GM23338 (cell line): ENCODE measurements at regions not wholly inside any gene's neighbourhood (a gene's known extent, or its start where the extent isn't known, plus 50 kb on each side); places are given as distances from the start of the nearest gene placed in this dataset.

ENCODE experiments used
- ATAC-seq: fragments of 200-7000 bp; cut with Tn5 transposase; 3 replicates; pipeline ENCODE4 v1.9.1; 2020
- DNase-seq: peaks from one replicate; pipeline ENCODE4 v3.0.0-alpha.2; 2015; ENCODE audit warnings: low spot score
- H2AFZ ChIP-seq: fragments of 200-600 bp; sonication (generic); 2 replicates; pipeline ENCODE4 v1.8.0; 2016; ENCODE audit warnings: antibody characterized with exemption, mild to moderate bottlenecking, moderate library complexity
- H3F3A ChIP-seq: fragments of 200-600 bp; sonication (generic); replicated peaks from 2 replicates; pipeline ENCODE4 v1.8.0; 2017; ENCODE audit warnings: antibody characterized with exemption, mixed run types, low read depth
- H3K27ac ChIP-seq: fragments of 200-600 bp; sonication (generic); 2 replicates; pipeline ENCODE4 v1.6.1; 2016; ENCODE audit warnings: low read depth
- H3K27me3 ChIP-seq: fragments of 200-600 bp; sonication (generic); 2 replicates; pipeline ENCODE4 v1.8.0; 2016; ENCODE audit warnings: mild to moderate bottlenecking, mixed run types, moderate library complexity; ENCODE audit not compliant: insufficient read depth
- H3K36me3 ChIP-seq: fragments of 200-600 bp; sonication (generic); 2 replicates; pipeline ENCODE4 v1.8.0; 2016; ENCODE audit warnings: mild to moderate bottlenecking; ENCODE audit not compliant: insufficient read depth
- H3K4me1 ChIP-seq: fragments of 200-600 bp; sonication (generic); 2 replicates; pipeline ENCODE4 v1.8.0; 2016; ENCODE audit warnings: mild to moderate bottlenecking, moderate library complexity; ENCODE audit not compliant: insufficient read depth
- H3K4me2 ChIP-seq: fragments of 200-600 bp; sonication (generic); 2 replicates; pipeline ENCODE4 v1.7.1; 2017; ENCODE audit warnings: mixed run types
- H3K4me3 ChIP-seq: fragments of 200-600 bp; sonication (generic); 2 replicates; pipeline ENCODE4 v1.6.1; 2016; ENCODE audit warnings: mixed run types
- H3K79me2 ChIP-seq: fragments of 200-600 bp; sonication (generic); replicated peaks from 2 replicates; pipeline ENCODE4 v1.8.0; 2017; ENCODE audit warnings: mild to moderate bottlenecking; ENCODE audit not compliant: insufficient read depth
- H3K9me2 ChIP-seq: fragments of 200-600 bp; sonication (generic); 2 replicates; pipeline ENCODE4 v1.8.0; 2017; ENCODE audit not compliant: insufficient read depth
- H4K20me1 ChIP-seq: fragments of 200-600 bp; sonication (generic); replicated peaks from 2 replicates; pipeline ENCODE4 v1.8.0; 2017; ENCODE audit warnings: mild to moderate bottlenecking; ENCODE audit not compliant: insufficient read depth
- H3K27ac Mint-ChIP-seq: 2 replicates; pipeline ENCODE4 v1.8.0; 2020; ENCODE audit warnings: inconsistent platforms, mild to moderate bottlenecking, moderate library complexity, mixed read lengths
- H3K27me3 Mint-ChIP-seq: 3 replicates; pipeline ENCODE4 v1.8.0; 2022; ENCODE audit warnings: low read depth, mild to moderate bottlenecking, moderate library complexity, mixed read lengths, inconsistent platforms; ENCODE audit not compliant: insufficient read depth, poor library complexity
- H3K36me3 Mint-ChIP-seq: 3 replicates; pipeline ENCODE4 v1.8.0; 2021; ENCODE audit warnings: low read depth, mild to moderate bottlenecking, inconsistent platforms, moderate library complexity, mixed read lengths
- H3K4me1 Mint-ChIP-seq: 3 replicates; pipeline ENCODE4 v1.8.0; 2020; ENCODE audit warnings: mild to moderate bottlenecking, inconsistent platforms, mixed read lengths
- H3K4me3 Mint-ChIP-seq: 3 replicates; pipeline ENCODE4 v1.8.0; 2021; ENCODE audit warnings: moderate library complexity, mild to moderate bottlenecking, inconsistent platforms, mixed read lengths
- H3K9me3 Mint-ChIP-seq: 3 replicates; pipeline ENCODE4 v1.8.0; 2020; ENCODE audit warnings: moderate library complexity, mild to moderate bottlenecking, inconsistent platforms, mixed read lengths
- EZH2phosphoT487 ChIP-seq: fragments of 200-600 bp; sonication (generic); IDR thresholded peaks from one replicate; pipeline ENCODE4 v1.8.1; 2018; ENCODE audit warnings: antibody characterized with exemption; ENCODE audit not compliant: unreplicated experiment
- JUNB ChIP-seq: IDR thresholded peaks from one replicate; pipeline ENCODE4 v1.6.1; 2016; ENCODE audit warnings: antibody characterized with exemption; ENCODE audit not compliant: unreplicated experiment
- NANOG ChIP-seq: IDR thresholded peaks from 2 replicates; pipeline ENCODE4 v1.6.1; 2016; ENCODE audit warnings: antibody characterized with exemption, borderline replicate concordance
- POLR2AphosphoS5 ChIP-seq: IDR thresholded peaks from 2 replicates; pipeline ENCODE4 v1.6.1; 2016; ENCODE audit warnings: antibody characterized with exemption, low read depth
- STAT1 ChIP-seq: IDR thresholded peaks from one replicate; pipeline ENCODE4 v1.6.1; 2016; ENCODE audit warnings: antibody characterized with exemption; ENCODE audit not compliant: unreplicated experiment
- ZNF114 ChIP-seq: fragments of 250-450 bp; sonication (Bioruptor Pico); IDR thresholded peaks from 2 replicates; pipeline ENCODE4 v1.5.0; 2020; ENCODE audit warnings: mild to moderate bottlenecking, moderate library complexity
- ZNF331 ChIP-seq: fragments of 250-450 bp; sonication (Bioruptor Pico); IDR thresholded peaks from 2 replicates; pipeline ENCODE4 v1.5.0; 2020; ENCODE audit warnings: low read depth, mild to moderate bottlenecking, moderate library complexity
- TF ChIP-seq, protein P1 (sequence below): IDR thresholded peaks from 2 replicates; pipeline ENCODE4 v1.6.1; 2016; ENCODE audit warnings: antibody characterized with exemption
- TF ChIP-seq, protein P2 (sequence below): fragments of 250-450 bp; sonication (Bioruptor Pico); IDR thresholded peaks from 2 replicates; pipeline ENCODE4 v1.5.0; 2020; ENCODE audit warnings: mild to moderate bottlenecking, moderate library complexity
- TF ChIP-seq, protein P3 (sequence below), 2 experiments: fragments of 200-600 bp in 1 of 2; sonication (generic) in 1 of 2; conservative IDR thresholded peaks; 2 replicates each; pipeline versions ENCODE4 v1.5.1 to v1.6.1; 2016 to 2017; ENCODE audit warnings: antibody characterized with exemption in 2 of 2, low read depth in 2 of 2, mild to moderate bottlenecking in 2 of 2, moderate library complexity in 1 of 2

DNA sequence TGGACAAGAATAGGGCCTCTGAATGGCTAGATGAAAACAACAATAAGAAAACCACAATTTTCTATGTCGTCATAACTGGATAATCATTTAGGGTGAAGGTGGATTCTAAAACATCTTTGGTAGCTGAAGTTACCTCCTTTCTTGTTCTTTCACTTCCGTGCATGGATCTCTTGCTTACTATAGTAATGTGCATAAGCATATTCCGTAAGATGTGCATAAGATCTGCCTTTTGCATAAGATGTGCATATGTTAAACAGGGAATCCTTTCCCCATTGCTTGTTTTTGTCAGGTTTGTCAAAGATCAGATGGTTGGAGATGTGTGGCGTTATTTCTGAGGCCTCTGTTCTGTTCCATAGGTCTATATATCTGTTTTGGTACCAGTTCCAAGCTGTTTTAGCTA is 353.6 kb downstream of the MTX2 start:
- Histone ChIP-seq H3K4me3 (no peak overlapping the region), H3K9me2 (peaks cover 5% of the 10 kb centered on the region; the same call in 1 of the 2 replicates), H3K79me2 (no peaks in the 10 kb centered on the region), H3F3A (no peaks in the 10 kb centered on the region), H3K4me1 (no peaks in the 10 kb centered on the region), H2AFZ (no peak overlapping the region), H3K27ac (no peak overlapping the region), H4K20me1 (no peaks in the 10 kb centered on the region), H3K27me3 (no peaks in the 10 kb centered on the region), H3K4me2 (no peak overlapping the region), H3K36me3 (no peaks in the 10 kb centered on the region)
- Mint-ChIP-seq H3K27ac (no peak overlapping the region), H3K4me1 (no peaks in the 10 kb centered on the region), H3K36me3 (no peaks in the 10 kb centered on the region), H3K9me3 (no peaks in the 10 kb centered on the region), H3K4me3 (no peak overlapping the region), H3K27me3 (peaks cover 4% of the 10 kb centered on the region)
- ATAC-seq (no peak), DNase-seq (no peak)
- TF ChIP-seq, protein P1, sequence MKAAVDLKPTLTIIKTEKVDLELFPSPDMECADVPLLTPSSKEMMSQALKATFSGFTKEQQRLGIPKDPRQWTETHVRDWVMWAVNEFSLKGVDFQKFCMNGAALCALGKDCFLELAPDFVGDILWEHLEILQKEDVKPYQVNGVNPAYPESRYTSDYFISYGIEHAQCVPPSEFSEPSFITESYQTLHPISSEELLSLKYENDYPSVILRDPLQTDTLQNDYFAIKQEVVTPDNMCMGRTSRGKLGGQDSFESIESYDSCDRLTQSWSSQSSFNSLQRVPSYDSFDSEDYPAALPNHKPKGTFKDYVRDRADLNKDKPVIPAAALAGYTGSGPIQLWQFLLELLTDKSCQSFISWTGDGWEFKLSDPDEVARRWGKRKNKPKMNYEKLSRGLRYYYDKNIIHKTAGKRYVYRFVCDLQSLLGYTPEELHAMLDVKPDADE, result no peak

DNA sequence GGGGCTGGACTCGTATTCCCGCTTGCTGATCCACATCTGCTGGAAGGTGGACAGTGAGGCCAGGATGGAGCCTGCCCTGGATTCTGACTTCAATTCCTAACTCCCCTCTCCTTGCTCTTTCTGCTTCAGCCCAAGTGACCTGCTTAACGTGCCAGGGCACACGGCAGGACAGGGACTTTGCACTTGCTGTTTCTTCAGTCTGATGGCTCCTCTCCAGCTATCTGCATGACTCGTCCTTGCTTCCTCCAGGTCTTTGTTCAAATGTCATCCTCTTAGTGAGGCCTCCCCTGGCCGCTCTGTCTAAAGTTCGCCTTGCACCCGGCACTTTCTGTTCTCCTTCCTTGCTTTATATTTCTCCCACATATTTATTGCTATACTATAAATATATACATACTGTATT is 357.6 kb downstream of the MTX2 start:
- Mint-ChIP-seq H3K4me3 (no peak overlapping the region), H3K4me1 (no peaks in the 10 kb centered on the region), H3K27me3 (peaks cover 3% of the 10 kb centered on the region), H3K9me3 (no peaks in the 10 kb centered on the region), H3K36me3 (no peaks in the 10 kb centered on the region), H3K27ac (no peak overlapping the region)
- Histone ChIP-seq H3K4me1 (no peaks in the 10 kb centered on the region), H3K9me2 (peaks cover 5% of the 10 kb centered on the region; the same call in 1 of the 2 replicates), H3K4me3 (no peak overlapping the region), H3K27me3 (no peaks in the 10 kb centered on the region), H2AFZ (no peak overlapping the region), H3K27ac (no peak overlapping the region), H4K20me1 (no peaks in the 10 kb centered on the region), H3F3A (no peaks in the 10 kb centered on the region), H3K4me2 (no peak overlapping the region), H3K36me3 (no peaks in the 10 kb centered on the region), H3K79me2 (no peaks in the 10 kb centered on the region)
- DNase-seq (no peak), ATAC-seq (no peak)
- TF ChIP-seq EZH2phosphoT487, result no peak
- no peak for TF ChIP-seq POLR2AphosphoS5
- TF ChIP-seq JUNB, result no peak
- TF ChIP-seq, protein P2, sequence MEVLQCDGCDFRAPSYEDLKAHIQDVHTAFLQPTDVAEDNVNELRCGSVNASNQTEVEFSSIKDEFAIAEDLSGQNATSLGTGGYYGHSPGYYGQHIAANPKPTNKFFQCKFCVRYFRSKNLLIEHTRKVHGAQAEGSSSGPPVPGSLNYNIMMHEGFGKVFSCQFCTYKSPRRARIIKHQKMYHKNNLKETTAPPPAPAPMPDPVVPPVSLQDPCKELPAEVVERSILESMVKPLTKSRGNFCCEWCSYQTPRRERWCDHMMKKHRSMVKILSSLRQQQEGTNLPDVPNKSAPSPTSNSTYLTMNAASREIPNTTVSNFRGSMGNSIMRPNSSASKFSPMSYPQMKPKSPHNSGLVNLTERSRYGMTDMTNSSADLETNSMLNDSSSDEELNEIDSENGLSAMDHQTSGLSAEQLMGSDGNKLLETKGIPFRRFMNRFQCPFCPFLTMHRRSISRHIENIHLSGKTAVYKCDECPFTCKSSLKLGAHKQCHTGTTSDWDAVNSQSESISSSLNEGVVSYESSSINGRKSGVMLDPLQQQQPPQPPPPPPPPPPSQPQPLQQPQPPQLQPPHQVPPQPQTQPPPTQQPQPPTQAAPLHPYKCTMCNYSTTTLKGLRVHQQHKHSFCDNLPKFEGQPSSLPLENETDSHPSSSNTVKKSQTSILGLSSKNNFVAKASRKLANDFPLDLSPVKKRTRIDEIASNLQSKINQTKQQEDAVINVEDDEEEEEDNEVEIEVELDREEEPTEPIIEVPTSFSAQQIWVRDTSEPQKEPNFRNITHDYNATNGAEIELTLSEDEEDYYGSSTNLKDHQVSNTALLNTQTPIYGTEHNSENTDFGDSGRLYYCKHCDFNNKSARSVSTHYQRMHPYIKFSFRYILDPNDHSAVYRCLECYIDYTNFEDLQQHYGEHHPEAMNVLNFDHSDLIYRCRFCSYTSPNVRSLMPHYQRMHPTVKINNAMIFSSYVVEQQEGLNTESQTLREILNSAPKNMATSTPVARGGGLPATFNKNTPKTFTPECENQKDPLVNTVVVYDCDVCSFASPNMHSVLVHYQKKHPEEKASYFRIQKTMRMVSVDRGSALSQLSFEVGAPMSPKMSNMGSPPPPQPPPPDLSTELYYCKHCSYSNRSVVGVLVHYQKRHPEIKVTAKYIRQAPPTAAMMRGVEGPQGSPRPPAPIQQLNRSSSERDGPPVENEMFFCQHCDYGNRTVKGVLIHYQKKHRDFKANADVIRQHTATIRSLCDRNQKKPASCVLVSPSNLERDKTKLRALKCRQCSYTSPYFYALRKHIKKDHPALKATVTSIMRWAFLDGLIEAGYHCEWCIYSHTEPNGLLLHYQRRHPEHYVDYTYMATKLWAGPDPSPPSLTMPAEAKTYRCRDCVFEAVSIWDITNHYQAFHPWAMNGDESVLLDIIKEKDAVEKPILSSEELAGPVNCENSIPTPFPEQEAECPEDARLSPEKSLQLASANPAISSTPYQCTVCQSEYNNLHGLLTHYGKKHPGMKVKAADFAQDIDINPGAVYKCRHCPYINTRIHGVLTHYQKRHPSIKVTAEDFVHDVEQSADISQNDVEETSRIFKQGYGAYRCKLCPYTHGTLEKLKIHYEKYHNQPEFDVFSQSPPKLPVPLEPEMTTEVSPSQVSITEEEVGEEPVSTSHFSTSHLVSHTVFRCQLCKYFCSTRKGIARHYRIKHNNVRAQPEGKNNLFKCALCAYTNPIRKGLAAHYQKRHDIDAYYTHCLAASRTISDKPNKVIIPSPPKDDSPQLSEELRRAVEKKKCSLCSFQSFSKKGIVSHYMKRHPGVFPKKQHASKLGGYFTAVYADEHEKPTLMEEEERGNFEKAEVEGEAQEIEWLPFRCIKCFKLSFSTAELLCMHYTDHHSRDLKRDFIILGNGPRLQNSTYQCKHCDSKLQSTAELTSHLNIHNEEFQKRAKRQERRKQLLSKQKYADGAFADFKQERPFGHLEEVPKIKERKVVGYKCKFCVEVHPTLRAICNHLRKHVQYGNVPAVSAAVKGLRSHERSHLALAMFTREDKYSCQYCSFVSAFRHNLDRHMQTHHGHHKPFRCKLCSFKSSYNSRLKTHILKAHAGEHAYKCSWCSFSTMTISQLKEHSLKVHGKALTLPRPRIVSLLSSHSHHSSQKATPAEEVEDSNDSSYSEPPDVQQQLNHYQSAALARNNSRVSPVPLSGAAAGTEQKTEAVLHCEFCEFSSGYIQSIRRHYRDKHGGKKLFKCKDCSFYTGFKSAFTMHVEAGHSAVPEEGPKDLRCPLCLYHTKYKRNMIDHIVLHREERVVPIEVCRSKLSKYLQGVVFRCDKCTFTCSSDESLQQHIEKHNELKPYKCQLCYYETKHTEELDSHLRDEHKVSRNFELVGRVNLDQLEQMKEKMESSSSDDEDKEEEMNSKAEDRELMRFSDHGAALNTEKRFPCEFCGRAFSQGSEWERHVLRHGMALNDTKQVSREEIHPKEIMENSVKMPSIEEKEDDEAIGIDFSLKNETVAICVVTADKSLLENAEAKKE (CRISPR knock-in tag), result no peak
- no peak for TF ChIP-seq NANOG
- TF ChIP-seq ZNF331, result no peak
- TF ChIP-seq STAT1, result no peak
- TF ChIP-seq ZNF114 (CRISPR knock-in tag), result no peak
- TF ChIP-seq, protein P3, sequence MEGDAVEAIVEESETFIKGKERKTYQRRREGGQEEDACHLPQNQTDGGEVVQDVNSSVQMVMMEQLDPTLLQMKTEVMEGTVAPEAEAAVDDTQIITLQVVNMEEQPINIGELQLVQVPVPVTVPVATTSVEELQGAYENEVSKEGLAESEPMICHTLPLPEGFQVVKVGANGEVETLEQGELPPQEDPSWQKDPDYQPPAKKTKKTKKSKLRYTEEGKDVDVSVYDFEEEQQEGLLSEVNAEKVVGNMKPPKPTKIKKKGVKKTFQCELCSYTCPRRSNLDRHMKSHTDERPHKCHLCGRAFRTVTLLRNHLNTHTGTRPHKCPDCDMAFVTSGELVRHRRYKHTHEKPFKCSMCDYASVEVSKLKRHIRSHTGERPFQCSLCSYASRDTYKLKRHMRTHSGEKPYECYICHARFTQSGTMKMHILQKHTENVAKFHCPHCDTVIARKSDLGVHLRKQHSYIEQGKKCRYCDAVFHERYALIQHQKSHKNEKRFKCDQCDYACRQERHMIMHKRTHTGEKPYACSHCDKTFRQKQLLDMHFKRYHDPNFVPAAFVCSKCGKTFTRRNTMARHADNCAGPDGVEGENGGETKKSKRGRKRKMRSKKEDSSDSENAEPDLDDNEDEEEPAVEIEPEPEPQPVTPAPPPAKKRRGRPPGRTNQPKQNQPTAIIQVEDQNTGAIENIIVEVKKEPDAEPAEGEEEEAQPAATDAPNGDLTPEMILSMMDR (conservative IDR thresholded peaks at IDR 0.05; ENCODE audit: low read depth in 2 of 2), result no peak
